Keratinocyte (primary cell): ENCODE measurements at regions not wholly inside any gene's neighbourhood (a gene's known extent, or its start where the extent isn't known, plus 50 kb on each side); places are given as distances from the start of the nearest gene placed in this dataset.

Source experiments
- DNase-seq: peaks from one replicate; pipeline ENCODE4 v3.0.0-alpha.2; 2011; ENCODE audit warnings: low read depth, missing footprints, low spot score
- FAIRE-seq: peaks from 2 replicates; lab custom pipeline; 2011; peaks lifted over from hg19 to GRCh38; lab: Jason Lieb, UNC
- H2AFZ ChIP-seq: 2 replicates; pipeline ENCODE4 v1.6.0; 2012; ENCODE audit warnings: low read length, control low read depth, inconsistent platforms; ENCODE audit not compliant: control insufficient read depth
- H3K27ac ChIP-seq: 2 replicates; pipeline ENCODE4 v1.5.1; 2011; ENCODE audit warnings: low read length; ENCODE audit not compliant: control insufficient read depth, insufficient read depth
- H3K27me3 ChIP-seq: 3 replicates; pipeline ENCODE4 v1.6.0; 2011; ENCODE audit warnings: low read length; ENCODE audit not compliant: control insufficient read depth, insufficient read depth; ENCODE audit errors: extremely low read depth
- H3K36me3 ChIP-seq, 2 experiments: 2 replicates in 1 of 2; 3 replicates in 1 of 2; pipeline ENCODE4 v1.5.1; 2011; ENCODE audit warnings: low read length in 2 of 2, mild to moderate bottlenecking in 1 of 2; ENCODE audit not compliant: control insufficient read depth in 2 of 2, insufficient read depth in 2 of 2; ENCODE audit errors: extremely low read depth in 1 of 2
- H3K4me1 ChIP-seq: 3 replicates; pipeline ENCODE4 v1.5.1; 2011; ENCODE audit warnings: low read length; ENCODE audit not compliant: control insufficient read depth, insufficient read depth; ENCODE audit errors: extremely low read depth
- H3K4me2 ChIP-seq: 3 replicates; pipeline ENCODE4 v1.6.0; 2011; ENCODE audit warnings: low read depth, low read length; ENCODE audit not compliant: control insufficient read depth, insufficient read depth; ENCODE audit errors: extremely low read depth
- H3K4me3 ChIP-seq, 3 experiments: fragments of 200-600 bp in 1 of 3; sonication (generic) in 1 of 3; 2 replicates in 2 of 3; 3 replicates in 1 of 3; pipeline ENCODE4 v1.5.1; 2011 to 2016; ENCODE audit warnings: low read length in 3 of 3, mild to moderate bottlenecking in 3 of 3, control low read depth in 2 of 3, inconsistent platforms in 1 of 3, low read depth in 1 of 3, mixed read lengths in 1 of 3, mixed run types in 1 of 3, moderate library complexity in 1 of 3; ENCODE audit not compliant: control insufficient read depth in 2 of 3, insufficient read depth in 2 of 3; ENCODE audit errors: extremely low read depth in 1 of 3
- H3K79me2 ChIP-seq: 2 replicates; pipeline ENCODE4 v1.6.0; 2012; ENCODE audit warnings: low read length; ENCODE audit not compliant: control insufficient read depth, insufficient read depth
- H3K9ac ChIP-seq: 3 replicates; pipeline ENCODE4 v1.6.0; 2011; ENCODE audit warnings: low read length; ENCODE audit not compliant: control insufficient read depth, insufficient read depth; ENCODE audit errors: extremely low read depth
- H3K9me1 ChIP-seq: 3 replicates; pipeline ENCODE4 v1.6.0; 2011; ENCODE audit warnings: low read length; ENCODE audit not compliant: control insufficient read depth, insufficient read depth; ENCODE audit errors: extremely low read depth
- H3K9me3 ChIP-seq: 2 replicates; pipeline ENCODE4 v1.5.1; 2012; ENCODE audit warnings: low read depth, low read length; ENCODE audit not compliant: control insufficient read depth
- H4K20me1 ChIP-seq: 3 replicates; pipeline ENCODE4 v1.6.0; 2011; ENCODE audit warnings: low read length; ENCODE audit not compliant: control insufficient read depth, insufficient read depth; ENCODE audit errors: extremely low read depth
- CTCF ChIP-seq, 3 experiments: IDR thresholded peaks in 1 of 3; conservative IDR thresholded peaks in 1 of 3; optimal IDR thresholded peaks in 1 of 3; 2 replicates in 2 of 3; 3 replicates in 1 of 3; pipeline versions ENCODE3 to v1.5.1; 2011; ENCODE audit warnings: low read length in 3 of 3, mild to moderate bottlenecking in 3 of 3, moderate library complexity in 2 of 3, control low read depth in 1 of 3, inconsistent platforms in 1 of 3; ENCODE audit not compliant: insufficient read depth in 2 of 3; ENCODE audit errors: extremely low read depth in 1 of 3
- EZH2 ChIP-seq: IDR thresholded peaks from one replicate; pipeline ENCODE4 v1.6.1; 2012; ENCODE audit warnings: inconsistent platforms, mild to moderate bottlenecking, low read length, moderate library complexity
- dilution Hi-C: fragments of 300-500 bp; cut with MboI; formaldehyde crosslinking; loops from one replicate; pipeline ENCODE4 v1.7.0; 2020; ENCODE audit warnings: low sequenced_read_pairs; ENCODE audit not compliant: extremely low pct_ligation_motif_present

- Histone ChIP-seq H3K4me2 (no peak overlapping the region), H3K4me3 (no peak overlapping the region), H3K36me3 (no peaks in the 10 kb centered on the region), H3K9ac (no peak overlapping the region), H2AFZ (no peak overlapping the region), H3K27me3 (no peaks in the 10 kb centered on the region), H3K27ac (no peak overlapping the region), H3K9me1 (no peaks in the 10 kb centered on the region), H3K4me1 (peaks cover 7% of the 10 kb centered on the region), H3K9me3 (no peaks in the 10 kb centered on the region), H4K20me1 (no peaks in the 10 kb centered on the region), H3K79me2 (no peaks in the 10 kb centered on the region)
- FAIRE-seq (no peak), DNase-seq (no peak)
- dilution Hi-C loops = no loop called here
- TF ChIP-seq CTCF (optimal IDR thresholded peaks at IDR 0.05 in 1 of 3, IDR thresholded peaks at IDR 0.05 in 1 of 3, conservative IDR thresholded peaks at IDR 0.05 in 1 of 3; ENCODE audit: extremely low read depth in 1 of 3, insufficient read depth in 2 of 3, low read length in 3 of 3) (no peak), EZH2 (no peak)
Observed at GRCh38 chr13:97875911-97876310, 77.6 kb upstream of the IPO5 start.

- no peak overlapping the region for H2AFZ ChIP-seq
- no peaks in the 10 kb centered on the region for H3K9me1 ChIP-seq
- no peak overlapping the region for H3K4me2 ChIP-seq
- H4K20me1 ChIP-seq = no peaks in the 10 kb centered on the region
- H3K27ac ChIP-seq = no peak overlapping the region
- H3K9ac ChIP-seq = no peak overlapping the region
- no peak for TF ChIP-seq CTCF (optimal IDR thresholded peaks at IDR 0.05 in 1 of 3, IDR thresholded peaks at IDR 0.05 in 1 of 3, conservative IDR thresholded peaks at IDR 0.05 in 1 of 3; ENCODE audit: extremely low read depth in 1 of 3, insufficient read depth in 2 of 3, low read length in 3 of 3)
- no peak for TF ChIP-seq EZH2
- DNase-seq (no peak), FAIRE-seq (no peak)
- no peaks in the 10 kb centered on the region for H3K79me2 ChIP-seq
- dilution Hi-C loops = no loop called here
- peaks cover 2% of the 10 kb centered on the region for H3K27me3 ChIP-seq
- H3K4me1 ChIP-seq = peaks cover 7% of the 10 kb centered on the region
- H3K9me3 ChIP-seq = no peaks in the 10 kb centered on the region
- H3K4me3 ChIP-seq = no peak overlapping the region
- no peaks in the 10 kb centered on the region for H3K36me3 ChIP-seq
Observed at GRCh38 chr13:97878431-97879375, 74.8 kb upstream of the IPO5 start.
